ENCODE measurements at regions not wholly inside any gene's neighbourhood (a gene's known extent, or its start where the extent isn't known, plus 50 kb on each side); places are given as distances from the start of the nearest gene placed in this dataset.
A peak's percentile ranks its signal among the peaks of the same experiment; 100 is the strongest.

DNA sequence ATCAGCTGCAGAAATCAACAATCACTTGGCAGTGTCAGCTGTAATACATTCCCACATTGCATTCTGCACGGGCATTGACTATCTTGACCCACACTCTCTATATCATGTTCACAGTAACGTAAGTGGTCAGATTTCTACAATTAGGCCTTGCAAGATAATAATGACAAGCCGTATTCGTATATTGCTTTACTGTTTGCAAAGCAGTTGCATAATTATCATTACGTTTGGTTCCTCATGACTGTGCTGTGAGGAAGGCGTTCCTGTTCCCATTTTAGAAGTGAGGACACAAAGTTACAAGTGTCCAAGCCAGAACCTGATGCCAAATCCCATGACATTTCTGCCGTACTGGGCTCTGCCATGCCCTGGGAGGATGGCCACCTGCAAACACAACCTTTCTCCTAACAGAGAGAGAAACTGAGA is 53.5 kb upstream of the TARBP1 start:
- Histone ChIP-seq H3K4me2 (replicated peaks; ENCODE audit: extremely low read depth, low read length, poor library complexity, severe bottlenecking) (peak overlapping the region; percentile 56), H3K4me1 (ENCODE audit: control insufficient read depth in 1 of 2, insufficient read depth in 2 of 2, low read length in 2 of 2) (peaks cover 51 to 56% of the 10 kb centered on the region in 2 donors), H2AFZ (ENCODE audit: insufficient read depth, low read depth, low read length, poor library complexity, severe bottlenecking) (peak overlapping the region; percentile 68), H3K9me3 (replicated peaks in 1 of 2; ENCODE audit: control insufficient read depth in 1 of 2, insufficient read depth in 1 of 2, low read length in 2 of 2) (no peaks in the 10 kb centered on the region), H3K27ac (ENCODE audit: low read depth in 1 of 2, low read length in 2 of 2) (peak overlapping the region; percentile 81 to 93), H3K9ac (ENCODE audit: insufficient read depth, low read length, poor library complexity, severe bottlenecking) (peak overlapping the region; percentile 32), H4K20me1 (ENCODE audit: insufficient read depth, low read length) (no peaks in the 10 kb centered on the region), H3K36me3 (replicated peaks in 1 of 2; ENCODE audit: control insufficient read depth in 1 of 2, insufficient read depth in 2 of 2, low read length in 2 of 2) (no peaks in the 10 kb centered on the region), H3K27me3 (ENCODE audit: control insufficient read depth in 2 of 2, insufficient read depth in 2 of 2, low read length in 2 of 2) (no peaks in the 10 kb centered on the region), H3K79me2 (ENCODE audit: insufficient read depth, low read length) (no peaks in the 10 kb centered on the region), H3K4me3 (replicated peaks in 1 of 3; ENCODE audit: low read depth in 2 of 3, low read length in 3 of 3) (peak overlapping the region in 1 of 3 experiments; percentile 28)
- H3K27ac Mint-ChIP-seq = peak overlapping the region; percentile 97 to 100 (median 99)
- TF ChIP-seq, protein P1, sequence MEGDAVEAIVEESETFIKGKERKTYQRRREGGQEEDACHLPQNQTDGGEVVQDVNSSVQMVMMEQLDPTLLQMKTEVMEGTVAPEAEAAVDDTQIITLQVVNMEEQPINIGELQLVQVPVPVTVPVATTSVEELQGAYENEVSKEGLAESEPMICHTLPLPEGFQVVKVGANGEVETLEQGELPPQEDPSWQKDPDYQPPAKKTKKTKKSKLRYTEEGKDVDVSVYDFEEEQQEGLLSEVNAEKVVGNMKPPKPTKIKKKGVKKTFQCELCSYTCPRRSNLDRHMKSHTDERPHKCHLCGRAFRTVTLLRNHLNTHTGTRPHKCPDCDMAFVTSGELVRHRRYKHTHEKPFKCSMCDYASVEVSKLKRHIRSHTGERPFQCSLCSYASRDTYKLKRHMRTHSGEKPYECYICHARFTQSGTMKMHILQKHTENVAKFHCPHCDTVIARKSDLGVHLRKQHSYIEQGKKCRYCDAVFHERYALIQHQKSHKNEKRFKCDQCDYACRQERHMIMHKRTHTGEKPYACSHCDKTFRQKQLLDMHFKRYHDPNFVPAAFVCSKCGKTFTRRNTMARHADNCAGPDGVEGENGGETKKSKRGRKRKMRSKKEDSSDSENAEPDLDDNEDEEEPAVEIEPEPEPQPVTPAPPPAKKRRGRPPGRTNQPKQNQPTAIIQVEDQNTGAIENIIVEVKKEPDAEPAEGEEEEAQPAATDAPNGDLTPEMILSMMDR (IDR thresholded peaks at IDR 0.05) = no peak
- 0% methylated on average over 3 of the region's 7 CpGs for WGBS (ENCODE audit: insufficient coverage)
- peak; percentile 77 to 88 (median 85) for DNase-seq
- no peaks in the 10 kb centered on the region for H3K9me3 Mint-ChIP-seq
- intact Hi-C loops (cut with micrococcal nuclease) = loop anchor here in 1 of 2 donors (5.0 kb wide), 1 partner anchor 35 kb away; no protein-coding TSS in a partner anchor
- peak overlapping the region in 1 of 2 donors; percentile 76 for H3K4me3 Mint-ChIP-seq
- peaks cover 61% of the 10 kb centered on the region for H3K4me1 Mint-ChIP-seq
- peaks cover 3 to 4% of the 10 kb centered on the region in 2 donors for H3K36me3 Mint-ChIP-seq
- peaks cover 2% of the 10 kb centered on the region in 3 donors for H3K27me3 Mint-ChIP-seq (ENCODE audit: low read depth in 3 of 3)

DNA sequence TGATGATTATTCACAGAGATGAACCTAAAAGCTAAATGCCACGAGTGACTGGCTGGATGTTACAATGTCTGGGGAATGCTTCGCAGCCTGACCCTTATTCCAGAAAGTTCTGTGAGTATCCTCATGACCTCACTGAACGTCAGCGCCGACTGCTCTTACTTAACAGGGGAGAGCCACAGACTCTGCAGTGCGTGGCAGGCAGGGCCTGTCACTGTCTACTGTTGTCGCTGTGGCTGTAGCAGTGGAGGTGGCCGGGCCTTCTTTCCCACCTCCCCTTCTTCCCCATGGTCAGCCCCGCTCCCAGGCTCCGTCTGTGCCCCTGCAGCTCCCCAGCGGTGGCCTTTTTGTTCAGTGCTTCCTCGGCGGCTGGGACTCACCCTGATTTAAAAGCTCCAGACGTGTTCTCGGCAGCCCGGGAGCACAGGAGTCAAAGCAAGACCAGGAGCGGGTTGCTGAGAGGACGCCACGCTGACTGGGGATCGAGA is 52.2 kb upstream of the TARBP1 start:
- H3K9me3 ChIP-seq (replicated peaks in 1 of 2; ENCODE audit: control insufficient read depth in 1 of 2, insufficient read depth in 1 of 2, low read length in 2 of 2) = no peaks in the 10 kb centered on the region
- TF ChIP-seq, protein P1 (IDR thresholded peaks at IDR 0.05) = no peak
- peaks cover 2% of the 10 kb centered on the region in 3 donors for H3K27me3 Mint-ChIP-seq (ENCODE audit: low read depth in 3 of 3)
- no peaks in the 10 kb centered on the region for H3K36me3 ChIP-seq (replicated peaks in 1 of 2; ENCODE audit: control insufficient read depth in 1 of 2, insufficient read depth in 2 of 2, low read length in 2 of 2)
- peaks cover 54 to 57% of the 10 kb centered on the region in 2 donors for H3K4me1 ChIP-seq (ENCODE audit: control insufficient read depth in 1 of 2, insufficient read depth in 2 of 2, low read length in 2 of 2)
- peaks cover 3 to 4% of the 10 kb centered on the region in 2 donors for H3K36me3 Mint-ChIP-seq
- H3K9ac ChIP-seq (ENCODE audit: insufficient read depth, low read length, poor library complexity, severe bottlenecking) = no peak overlapping the region
- peak overlapping the region in 1 of 2 donors; percentile 93 for H3K27ac ChIP-seq (ENCODE audit: low read depth in 1 of 2, low read length in 2 of 2)
- H3K27ac Mint-ChIP-seq = peak overlapping the region; percentile 97 to 100 (median 99)
- H4K20me1 ChIP-seq (ENCODE audit: insufficient read depth, low read length) = no peaks in the 10 kb centered on the region
- no peak overlapping the region for H3K4me2 ChIP-seq (replicated peaks; ENCODE audit: extremely low read depth, low read length, poor library complexity, severe bottlenecking)
- H3K4me1 Mint-ChIP-seq = peaks cover 62% of the 10 kb centered on the region
- no peaks in the 10 kb centered on the region for H3K79me2 ChIP-seq (ENCODE audit: insufficient read depth, low read length)
- H3K4me3 Mint-ChIP-seq = no peak overlapping the region
- H3K27me3 ChIP-seq (ENCODE audit: control insufficient read depth in 2 of 2, insufficient read depth in 2 of 2, low read length in 2 of 2) = no peaks in the 10 kb centered on the region
- 91% methylated on average over 14 of the region's 20 CpGs for WGBS (ENCODE audit: insufficient coverage)
- no peak for DNase-seq
- no peaks in the 10 kb centered on the region for H3K9me3 Mint-ChIP-seq
- no peak overlapping the region for H2AFZ ChIP-seq (ENCODE audit: insufficient read depth, low read depth, low read length, poor library complexity, severe bottlenecking)
- H3K4me3 ChIP-seq (replicated peaks in 1 of 3; ENCODE audit: low read depth in 2 of 3, low read length in 3 of 3) = no peak overlapping the region
- intact Hi-C loops (cut with micrococcal nuclease) = loop anchor here in 1 of 2 donors (5.0 kb wide), 1 partner anchor 34 kb away; no protein-coding TSS in a partner anchor
